ENCODE measurements at regions not wholly inside any gene's neighbourhood (a gene's known extent, or its start where the extent isn't known, plus 50 kb on each side); places are given as distances from the start of the nearest gene placed in this dataset.
"Not testable (repeated sequence)": the region's sequence is repeated elsewhere in the genome, so short reads cannot be mapped to it uniquely, and the experiment has no call there.

DNA sequence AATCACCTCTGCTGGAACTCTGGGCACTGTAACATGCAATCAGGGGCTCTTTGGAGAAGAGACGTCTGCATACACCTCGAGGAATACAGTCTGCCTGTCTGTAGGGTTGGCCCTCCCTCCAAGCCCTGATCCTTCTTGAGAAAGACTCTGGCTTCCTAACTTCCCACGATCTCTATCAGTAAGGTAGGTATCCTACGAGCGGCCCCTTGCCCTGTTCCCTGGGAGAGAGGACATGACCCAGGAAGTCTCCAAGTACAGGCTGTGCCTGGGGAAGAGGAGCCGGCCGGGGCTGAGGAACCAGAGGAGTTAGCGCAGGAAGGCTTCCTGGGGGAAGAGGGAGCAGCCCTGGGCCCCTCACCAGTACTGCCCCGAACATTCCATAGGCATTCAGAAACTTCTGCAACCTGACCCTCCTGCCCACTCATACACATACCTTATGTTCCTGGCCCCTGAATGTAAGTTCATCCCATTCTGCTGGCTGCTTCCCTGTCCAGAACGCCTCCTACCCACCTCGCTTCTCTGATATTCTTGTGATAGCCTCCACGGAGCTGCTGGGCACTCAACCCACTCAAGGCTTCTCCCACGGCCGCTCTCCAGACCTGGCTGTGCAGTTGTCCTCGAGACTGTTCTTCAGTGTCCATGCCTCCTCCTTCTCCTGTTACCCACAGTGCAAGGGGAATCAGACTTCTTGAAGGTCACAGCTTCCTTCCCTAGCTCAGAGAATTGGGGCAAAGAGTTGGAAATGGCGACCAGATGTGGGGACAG is 116.1 kb downstream of the CYP26B1 start:
- DNase-seq (ENCODE audit: low read depth): no peak

- no peak for DNase-seq (ENCODE audit: low read depth)
These were observed 118.7 kb downstream of the CYP26B1 start for GRCh38 chr2:72028996-72029395.

DNA sequence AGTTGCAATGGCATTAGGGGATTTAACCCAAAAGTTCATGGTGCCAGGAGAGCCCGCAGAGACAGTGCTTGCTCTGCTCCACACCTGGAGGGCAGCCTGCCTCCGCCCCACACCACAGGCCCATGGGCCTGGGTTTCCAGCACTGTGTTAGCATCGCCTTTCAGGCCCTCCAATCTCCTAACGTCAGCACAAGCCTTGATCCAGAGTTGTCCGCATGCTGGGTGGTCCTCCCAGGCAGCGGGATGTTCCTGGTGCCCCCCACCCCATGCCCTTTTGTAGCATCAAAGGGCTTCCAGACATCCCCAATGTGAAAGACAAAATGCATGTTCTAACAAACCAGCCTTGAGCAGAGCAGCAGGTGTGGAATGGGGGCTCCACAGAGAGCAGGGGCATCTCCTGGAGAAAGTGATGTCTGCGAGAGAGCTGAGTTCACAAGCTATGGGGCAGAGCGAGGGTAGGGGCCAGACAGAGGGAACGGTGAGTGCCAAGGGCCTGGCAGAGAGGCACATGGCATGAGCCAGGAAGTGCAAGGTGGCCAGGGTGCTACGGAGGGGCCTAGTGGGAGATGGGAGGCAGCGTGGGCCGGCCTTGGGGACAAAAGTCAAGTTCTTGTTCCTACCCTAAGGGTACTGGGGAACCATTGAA is 119.2 kb downstream of the CYP26B1 start:
- no peak for DNase-seq (ENCODE audit: low read depth)

- no peak for DNase-seq (ENCODE audit: low read depth)
These were observed 120.1 kb downstream of the CYP26B1 start for GRCh38 chr2:72027426-72028161.

GRCh38 chr2:72026819-72027425 is 120.7 kb downstream of the CYP26B1 start:
- no peak for DNase-seq (ENCODE audit: low read depth)

DNA sequence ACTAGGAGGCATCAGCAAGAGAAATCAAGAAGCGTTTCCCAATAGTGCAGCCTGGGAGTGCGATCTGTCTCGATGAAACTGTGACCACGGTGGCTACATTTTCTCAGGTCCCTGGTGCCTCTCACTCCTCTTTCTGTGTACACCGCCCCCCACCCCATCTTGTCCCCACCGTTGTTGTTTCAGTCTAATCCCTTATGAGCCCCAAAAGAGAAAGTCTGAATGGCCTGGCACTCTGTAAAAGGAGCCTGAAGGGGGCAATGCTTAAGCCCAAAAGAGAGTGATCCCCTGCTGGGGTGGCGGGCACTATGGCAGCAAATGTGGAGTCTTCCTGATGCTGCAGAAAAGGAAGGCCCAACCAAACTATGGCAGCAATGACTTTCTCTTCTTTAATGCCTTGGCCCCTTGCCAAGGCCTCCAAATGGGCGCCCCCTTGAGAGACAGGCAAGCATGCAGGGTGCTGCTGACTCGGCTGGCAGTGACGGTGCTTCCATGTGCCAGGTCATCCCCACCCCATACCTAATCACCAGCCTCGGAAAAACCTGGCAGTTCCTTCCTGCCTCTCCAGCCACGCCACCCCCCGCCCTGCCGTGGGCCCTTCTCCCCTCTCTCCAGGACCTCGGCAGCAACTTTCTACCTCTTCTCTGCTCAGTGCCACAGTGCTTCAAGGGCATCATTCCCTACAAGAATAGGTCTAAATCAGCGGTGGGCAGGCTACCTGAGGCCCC is 123.0 kb downstream of the CYP26B1 start:
- DNase-seq (ENCODE audit: low read depth): no peak

GRCh38 chr2:72023678-72024390 is 123.8 kb downstream of the CYP26B1 start:
- no peak for DNase-seq (ENCODE audit: low read depth)

DNA sequence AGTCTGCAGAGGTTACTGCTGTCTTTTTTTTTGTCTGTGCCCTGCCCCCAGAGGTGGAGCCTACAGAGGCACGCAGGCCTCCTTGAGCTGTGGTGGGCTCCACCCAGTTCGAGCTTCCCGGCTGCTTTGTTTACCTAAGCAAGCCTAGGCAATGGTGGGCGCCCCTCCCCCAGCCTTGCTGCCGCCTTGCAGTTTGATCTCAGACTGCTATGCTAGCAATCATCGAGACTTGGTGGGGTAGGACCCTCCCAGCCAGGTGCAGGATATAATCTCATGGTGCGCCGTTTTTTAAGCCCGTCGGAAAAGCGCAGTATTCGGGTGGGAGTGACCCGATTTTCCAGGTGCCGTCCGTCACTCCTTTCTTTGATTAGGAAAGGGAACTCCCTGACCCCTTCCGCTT is 126.3 kb downstream of the CYP26B1 start:
- DNase-seq (ENCODE audit: low read depth): not testable (repeated sequence)

DNA sequence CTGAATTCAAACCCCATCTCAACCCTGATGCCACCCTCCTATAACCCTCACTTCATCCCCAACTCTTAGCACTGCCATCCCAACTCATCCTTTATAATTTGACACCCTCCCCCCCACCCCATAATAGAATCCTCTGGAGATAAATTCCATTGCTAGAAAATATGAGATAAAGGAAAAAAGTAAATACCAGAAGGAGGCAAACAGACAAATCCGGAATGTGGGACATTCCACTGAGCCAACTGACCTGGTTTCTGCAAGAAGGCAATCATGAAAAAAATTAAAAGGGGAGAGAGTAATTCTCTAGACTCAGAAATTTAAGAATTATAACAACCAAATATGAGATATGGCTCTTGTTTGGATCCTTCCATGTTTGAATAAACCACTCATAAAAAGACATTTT is 132.4 kb downstream of the CYP26B1 start:
- DNase-seq (ENCODE audit: low read depth): no peak

GRCh38 chr2:72014831-72015230 is 132.8 kb downstream of the CYP26B1 start:
- DNase-seq (ENCODE audit: low read depth): no peak

DNA sequence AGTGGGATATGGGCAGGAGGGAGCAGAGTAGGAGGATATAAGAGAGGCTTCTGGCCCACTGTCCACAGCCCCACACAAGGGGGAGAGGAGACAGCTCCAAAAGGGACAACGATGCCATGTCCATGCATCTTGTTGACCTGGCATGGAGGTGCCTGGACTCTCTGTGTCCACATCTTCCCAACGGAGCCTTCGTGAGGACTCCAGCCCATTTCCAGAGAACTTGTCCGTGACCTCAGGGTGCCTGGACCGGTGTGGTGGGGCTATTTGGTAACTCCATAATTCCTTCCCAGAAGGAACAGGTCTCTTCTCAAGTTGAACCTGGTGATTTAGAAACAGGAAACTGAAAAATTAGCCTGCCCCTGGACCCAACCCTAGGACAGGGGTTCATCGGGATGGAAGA is 133.9 kb downstream of the CYP26B1 start:
- no peak for DNase-seq (ENCODE audit: low read depth)

- DNase-seq (ENCODE audit: low read depth): no peak
These were observed 134.6 kb downstream of the CYP26B1 start for GRCh38 chr2:72012886-72013574.

- no peak for DNase-seq (ENCODE audit: low read depth)
These were observed 135.9 kb downstream of the CYP26B1 start for GRCh38 chr2:72011791-72012190.

DNA sequence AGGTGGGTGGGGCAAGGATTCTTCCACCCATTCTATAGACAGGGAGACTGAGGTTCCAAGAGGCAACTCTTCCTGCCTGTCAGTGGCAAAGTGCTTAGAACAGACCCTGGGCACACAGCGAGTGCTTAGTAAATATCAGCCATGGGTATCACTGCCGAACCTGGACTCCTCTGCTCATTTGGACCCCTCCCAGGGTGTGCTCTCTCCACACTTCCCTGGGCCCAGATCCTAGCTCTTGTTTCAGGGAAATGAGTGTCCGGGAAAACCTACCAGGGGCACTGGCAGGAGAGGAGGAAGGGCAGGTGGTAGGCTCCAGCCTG is 136.3 kb downstream of the CYP26B1 start:
- DNase-seq (ENCODE audit: low read depth): no peak

DNA sequence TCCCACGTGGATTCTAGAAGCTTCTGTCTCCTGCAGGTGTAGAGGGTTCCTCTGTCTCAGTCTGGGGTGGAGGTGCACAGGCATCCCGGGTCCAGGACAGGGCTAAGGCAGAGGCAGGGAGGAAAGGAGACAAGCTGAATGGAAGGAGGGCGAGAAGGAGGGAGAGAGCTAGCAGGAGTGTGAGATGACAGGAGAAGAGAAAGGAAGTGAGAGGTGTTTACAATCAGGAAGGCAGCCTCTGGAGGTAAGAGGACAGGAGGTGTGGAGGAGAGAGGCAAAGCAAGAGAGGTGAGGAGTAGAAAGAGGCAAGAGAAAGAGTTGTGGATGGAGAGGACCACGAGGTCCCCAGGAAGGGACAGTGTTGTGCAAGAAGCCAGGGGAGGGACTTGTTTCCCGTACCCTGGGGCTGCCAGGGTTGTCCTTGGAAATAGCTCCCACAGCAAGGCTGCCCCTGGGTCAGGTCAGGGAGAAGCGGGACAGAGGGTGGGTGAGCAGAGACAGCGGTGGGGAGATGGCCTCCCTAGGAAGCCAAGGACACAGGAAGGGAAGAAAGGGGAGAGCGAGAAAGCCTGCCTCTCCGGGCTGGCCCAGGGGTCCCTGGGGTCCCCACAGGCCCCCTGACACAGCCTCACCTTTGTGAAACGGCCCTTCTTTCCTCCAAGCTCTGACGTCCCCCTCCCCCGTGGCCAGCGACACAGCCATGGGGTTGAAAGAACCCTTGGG is 136.9 kb downstream of the CYP26B1 start:
- no peak for DNase-seq (ENCODE audit: low read depth)

DNA sequence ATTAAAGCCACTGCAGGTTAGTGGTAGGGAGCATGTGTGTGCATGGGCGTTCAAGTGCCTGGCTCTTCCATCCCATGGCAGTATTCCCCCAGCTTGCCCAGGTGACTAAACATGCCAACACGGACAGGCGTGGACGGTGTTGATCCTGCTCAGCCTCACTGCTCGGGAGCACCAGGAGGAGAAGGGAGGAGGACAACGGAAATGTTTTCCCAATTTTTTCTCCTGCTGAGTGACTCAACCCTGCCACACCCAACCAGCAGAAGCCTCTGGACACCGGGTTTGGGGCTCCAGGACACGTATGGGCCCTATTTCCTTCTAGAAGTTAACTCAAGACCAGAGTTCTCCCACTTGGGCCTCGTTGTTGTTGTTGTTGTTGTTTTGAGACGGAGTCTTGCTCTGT is 139.1 kb downstream of the CYP26B1 start:
- DNase-seq (ENCODE audit: low read depth): no peak

DNA sequence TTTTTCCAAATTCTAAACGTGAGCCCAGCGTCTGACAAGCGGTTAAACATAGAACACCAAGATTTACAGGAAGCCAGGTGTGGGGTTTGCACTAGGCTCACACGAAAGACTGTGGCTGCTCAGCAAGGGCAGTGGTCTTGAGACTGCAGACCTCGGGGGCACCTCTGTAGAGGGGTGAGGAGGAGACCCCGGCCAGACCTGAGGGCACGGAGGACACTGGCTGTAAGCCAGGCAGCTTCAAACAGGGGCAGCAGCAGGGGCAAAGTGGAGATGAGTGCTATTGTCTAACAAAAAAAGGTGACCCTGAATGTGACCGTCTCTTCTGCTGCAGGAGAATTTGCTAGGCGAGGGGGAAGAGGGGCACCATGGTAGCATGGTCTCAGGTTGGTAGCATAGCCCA is 140.3 kb downstream of the CYP26B1 start:
- no peak for DNase-seq (ENCODE audit: low read depth)

DNA sequence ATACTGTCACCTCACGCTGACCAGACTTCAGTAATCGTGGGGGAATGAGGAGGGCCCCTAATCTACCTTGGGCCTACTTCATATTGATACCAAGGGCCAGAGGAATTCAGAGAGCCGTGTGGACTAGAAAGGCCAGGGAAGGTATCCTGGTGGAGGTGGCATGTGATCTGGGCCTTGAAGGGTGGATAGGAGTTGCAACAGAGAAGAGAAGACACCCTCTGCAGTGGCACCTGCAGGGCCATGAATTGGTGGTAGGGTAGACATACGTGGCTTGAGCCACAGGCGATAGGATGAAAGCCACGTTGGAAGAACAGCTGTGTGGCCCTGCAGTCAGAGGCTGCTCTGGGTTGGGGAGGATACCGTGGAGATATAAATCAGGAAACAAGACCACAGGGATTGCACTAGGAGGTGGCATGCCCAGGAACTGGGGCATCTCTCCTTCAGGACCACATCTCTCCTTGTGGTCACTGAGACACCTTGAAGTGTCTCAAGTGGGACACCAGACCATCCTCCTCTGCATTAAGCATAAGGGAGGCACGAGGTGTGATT is 141.4 kb downstream of the CYP26B1 start:
- DNase-seq (ENCODE audit: low read depth): no peak

DNA sequence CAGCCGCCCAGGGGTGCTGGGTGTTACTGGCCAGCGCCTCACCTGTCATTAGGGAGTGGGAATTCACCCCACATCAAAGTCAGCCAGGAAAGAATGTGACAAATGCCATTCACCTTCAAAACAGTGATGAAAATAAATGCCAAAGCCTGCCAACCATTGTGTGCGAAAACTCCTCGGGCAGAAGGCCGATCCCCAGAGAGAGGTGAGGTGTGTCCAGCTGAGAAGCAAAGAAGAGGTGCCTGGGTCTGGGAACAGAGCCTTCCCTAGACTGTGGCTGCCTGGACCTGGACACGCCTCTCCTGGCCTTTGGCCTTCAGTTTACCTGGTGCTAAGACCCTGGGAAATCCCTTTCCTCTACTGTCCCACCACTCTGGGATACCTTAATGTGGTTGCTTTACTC is 142.7 kb downstream of the CYP26B1 start:
- no peak for DNase-seq (ENCODE audit: low read depth)

Data from GM04503 (cell line).